ENCODE measurements at regions not wholly inside any gene's neighbourhood (a gene's known extent, or its start where the extent isn't known, plus 50 kb on each side); places are given as distances from the start of the nearest gene placed in this dataset.

DNA sequence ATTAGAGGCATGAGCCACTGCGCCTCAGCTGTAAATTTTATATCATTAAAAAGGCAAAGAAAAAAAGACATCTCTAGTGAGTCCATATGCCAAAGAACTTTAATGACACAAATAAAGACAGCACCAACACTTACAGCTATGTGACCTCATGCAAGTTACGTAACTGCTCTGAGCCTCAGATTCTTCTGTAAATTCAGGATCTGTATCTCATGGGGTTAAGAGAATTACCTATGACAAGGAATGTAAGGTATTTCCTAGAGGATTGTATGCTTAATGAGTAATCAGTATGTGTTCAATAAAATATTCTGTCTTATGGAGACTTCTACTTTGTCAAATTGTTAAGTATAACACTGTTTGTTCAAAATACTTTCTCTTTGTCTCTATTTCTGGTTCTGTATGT lies 274.0 kb upstream of the GLI3 start:
- H3K9ac ChIP-seq (ENCODE audit: insufficient read depth in 1 of 2, low read depth in 2 of 2, low read length in 2 of 2), result no peak overlapping the region
- no peaks in the 10 kb centered on the region for H3K36me3 ChIP-seq (ENCODE audit: control insufficient read depth, insufficient read depth, low read length)
- intact Hi-C loops (cut with micrococcal nuclease) (no loop called here), in situ Hi-C loops (cut with MboI) (no loop called here)
- POLR2A ChIA-PET, result no interaction called here
- no peaks in the 10 kb centered on the region for H3K27me3 ChIP-seq (ENCODE audit: control insufficient read depth in 2 of 2, insufficient read depth in 2 of 2, low read length in 2 of 2)
- no peaks in the 10 kb centered on the region for H3K9me1 ChIP-seq (ENCODE audit: control insufficient read depth, insufficient read depth, low read length)
- no peak overlapping the region for H3K4me2 ChIP-seq (ENCODE audit: insufficient read depth, low read length)
- no peak overlapping the region for H3K4me3 ChIP-seq
- H2AFZ ChIP-seq (ENCODE audit: low read depth, low read length), result no peak overlapping the region
- BruUV-seq (replicated peaks), result no TSS peak
- no peaks in the 10 kb centered on the region for H3K4me1 ChIP-seq (replicated peaks in 1 of 2; ENCODE audit: control insufficient read depth in 2 of 2, insufficient read depth in 2 of 2, low read length in 2 of 2)
- DNase-seq (ENCODE audit: extremely low read depth in 1 of 4, low spot score in 3 of 4), result no peak
- no peaks in the 10 kb centered on the region for H3K79me2 ChIP-seq (ENCODE audit: control insufficient read depth, insufficient read depth, low read length)
- CTCF ChIA-PET (ENCODE audit: low intra/inter-chr PET ratio), result no interaction called here
- H3K9me3 ChIP-seq (replicated peaks; ENCODE audit: control insufficient read depth, insufficient read depth, low read depth, low read length), result no peaks in the 10 kb centered on the region
- H3K27ac ChIP-seq (ENCODE audit: extremely low read depth, low read depth, low read length), result no peak overlapping the region
- no peak for ATAC-seq
- H4K20me1 ChIP-seq (replicated peaks; ENCODE audit: control insufficient read depth, insufficient read depth, low read length), result no peaks in the 10 kb centered on the region
- 3% methylated on average over 2 of the region's 2 CpGs for WGBS (ENCODE audit: insufficient coverage, low coverage, missing lambda C conversion rate)
- FAIRE-seq, result no peak
- TF ChIP-seq KDM4B (IDR thresholded peaks at IDR 0.05; ENCODE audit: borderline replicate concordance in 2 of 2, low read depth in 1 of 2) (no peak), POU5F1 (IDR thresholded peaks at IDR 0.05; ENCODE audit: borderline replicate concordance, low read depth, low read length, partially characterized antibody) (no peak), EZH2 (IDR thresholded peaks at IDR 0.05; ENCODE audit: borderline replicate concordance, low read depth, low read length) (no peak), ZNF24 (IDR thresholded peaks at IDR 0.05) (no peak), ZNF174 (CRISPR knock-in tag; IDR thresholded peaks at IDR 0.05) (no peak), ZNF766 (CRISPR knock-in tag; conservative IDR thresholded peaks at IDR 0.05) (no peak), RBM25 (IDR thresholded peaks at IDR 0.05; ENCODE audit: low read depth, low read length, severe bottlenecking) (no peak), PHB2 (IDR thresholded peaks at IDR 0.05; ENCODE audit: low read depth) (no peak), THRA (IDR thresholded peaks at IDR 0.05) (no peak), HNRNPLL (IDR thresholded peaks at IDR 0.05; ENCODE audit: low read depth, low read length, poor library complexity, severe bottlenecking) (no peak), ZNF143 (CRISPR knock-in tag; IDR thresholded peaks at IDR 0.05) (no peak), FOXK1 (CRISPR knock-in tag; IDR thresholded peaks at IDR 0.05; ENCODE audit: borderline replicate concordance) (no peak), SRSF9 (IDR thresholded peaks at IDR 0.05; ENCODE audit: borderline replicate concordance, low read depth, low read length) (no peak), SMAD2 (IDR thresholded peaks at IDR 0.05; ENCODE audit: low read depth, low read length) (no peak)
- TF ChIP-seq, protein P1, sequence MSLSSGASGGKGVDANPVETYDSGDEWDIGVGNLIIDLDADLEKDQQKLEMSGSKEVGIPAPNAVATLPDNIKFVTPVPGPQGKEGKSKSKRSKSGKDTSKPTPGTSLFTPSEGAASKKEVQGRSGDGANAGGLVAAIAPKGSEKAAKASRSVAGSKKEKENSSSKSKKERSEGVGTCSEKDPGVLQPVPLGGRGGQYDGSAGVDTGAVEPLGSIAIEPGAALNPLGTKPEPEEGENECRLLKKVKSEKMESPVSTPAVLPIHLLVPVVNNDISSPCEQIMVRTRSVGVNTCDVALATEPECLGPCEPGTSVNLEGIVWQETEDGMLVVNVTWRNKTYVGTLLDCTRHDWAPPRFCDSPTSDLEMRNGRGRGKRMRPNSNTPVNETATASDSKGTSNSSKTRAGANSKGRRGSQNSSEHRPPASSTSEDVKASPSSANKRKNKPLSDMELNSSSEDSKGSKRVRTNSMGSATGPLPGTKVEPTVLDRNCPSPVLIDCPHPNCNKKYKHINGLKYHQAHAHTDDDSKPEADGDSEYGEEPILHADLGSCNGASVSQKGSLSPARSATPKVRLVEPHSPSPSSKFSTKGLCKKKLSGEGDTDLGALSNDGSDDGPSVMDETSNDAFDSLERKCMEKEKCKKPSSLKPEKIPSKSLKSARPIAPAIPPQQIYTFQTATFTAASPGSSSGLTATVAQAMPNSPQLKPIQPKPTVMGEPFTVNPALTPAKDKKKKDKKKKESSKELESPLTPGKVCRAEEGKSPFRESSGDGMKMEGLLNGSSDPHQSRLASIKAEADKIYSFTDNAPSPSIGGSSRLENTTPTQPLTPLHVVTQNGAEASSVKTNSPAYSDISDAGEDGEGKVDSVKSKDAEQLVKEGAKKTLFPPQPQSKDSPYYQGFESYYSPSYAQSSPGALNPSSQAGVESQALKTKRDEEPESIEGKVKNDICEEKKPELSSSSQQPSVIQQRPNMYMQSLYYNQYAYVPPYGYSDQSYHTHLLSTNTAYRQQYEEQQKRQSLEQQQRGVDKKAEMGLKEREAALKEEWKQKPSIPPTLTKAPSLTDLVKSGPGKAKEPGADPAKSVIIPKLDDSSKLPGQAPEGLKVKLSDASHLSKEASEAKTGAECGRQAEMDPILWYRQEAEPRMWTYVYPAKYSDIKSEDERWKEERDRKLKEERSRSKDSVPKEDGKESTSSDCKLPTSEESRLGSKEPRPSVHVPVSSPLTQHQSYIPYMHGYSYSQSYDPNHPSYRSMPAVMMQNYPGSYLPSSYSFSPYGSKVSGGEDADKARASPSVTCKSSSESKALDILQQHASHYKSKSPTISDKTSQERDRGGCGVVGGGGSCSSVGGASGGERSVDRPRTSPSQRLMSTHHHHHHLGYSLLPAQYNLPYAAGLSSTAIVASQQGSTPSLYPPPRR (CRISPR knock-in tag; IDR thresholded peaks at IDR 0.05; ENCODE audit: borderline replicate concordance), result no peak
- TF ChIP-seq, protein P2, sequence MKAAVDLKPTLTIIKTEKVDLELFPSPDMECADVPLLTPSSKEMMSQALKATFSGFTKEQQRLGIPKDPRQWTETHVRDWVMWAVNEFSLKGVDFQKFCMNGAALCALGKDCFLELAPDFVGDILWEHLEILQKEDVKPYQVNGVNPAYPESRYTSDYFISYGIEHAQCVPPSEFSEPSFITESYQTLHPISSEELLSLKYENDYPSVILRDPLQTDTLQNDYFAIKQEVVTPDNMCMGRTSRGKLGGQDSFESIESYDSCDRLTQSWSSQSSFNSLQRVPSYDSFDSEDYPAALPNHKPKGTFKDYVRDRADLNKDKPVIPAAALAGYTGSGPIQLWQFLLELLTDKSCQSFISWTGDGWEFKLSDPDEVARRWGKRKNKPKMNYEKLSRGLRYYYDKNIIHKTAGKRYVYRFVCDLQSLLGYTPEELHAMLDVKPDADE (conservative IDR thresholded peaks at IDR 0.05; ENCODE audit: control insufficient read depth, low read depth, low read length), result no peak

Data from K562 (cell line).